HS-27A (cell line): ENCODE measurements at regions not wholly inside any gene's neighbourhood (a gene's known extent, or its start where the extent isn't known, plus 50 kb on each side); places are given as distances from the start of the nearest gene placed in this dataset.

Experiments
- DNase-seq: peaks from one replicate; pipeline ENCODE4 v3.0.0-alpha.2; 2012; ENCODE audit warnings: low read depth, missing footprints

- no peak for DNase-seq
Observed at GRCh38 chr13:50195045-50195444, 179.8 kb downstream of the KCNRG start.

DNA sequence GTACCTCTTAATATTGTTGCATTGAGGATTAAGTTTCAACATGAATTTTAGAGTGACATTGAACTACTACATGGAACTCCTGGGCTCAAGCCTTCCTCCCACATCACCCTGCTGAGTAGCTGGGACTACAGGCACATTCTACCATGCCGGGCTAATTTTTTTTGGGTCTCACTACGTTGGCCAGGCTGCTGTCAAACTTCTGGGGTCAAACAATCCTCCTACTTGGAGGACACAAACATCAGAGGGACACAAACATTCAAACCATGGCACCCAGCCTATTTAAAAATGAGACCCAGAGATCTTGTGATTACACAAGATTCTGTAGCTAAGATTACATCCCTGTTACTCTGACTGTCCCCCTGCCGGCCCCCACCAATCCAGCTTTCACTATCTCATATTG lies 180.9 kb downstream of the KCNRG start:
- DNase-seq = no peak

DNA sequence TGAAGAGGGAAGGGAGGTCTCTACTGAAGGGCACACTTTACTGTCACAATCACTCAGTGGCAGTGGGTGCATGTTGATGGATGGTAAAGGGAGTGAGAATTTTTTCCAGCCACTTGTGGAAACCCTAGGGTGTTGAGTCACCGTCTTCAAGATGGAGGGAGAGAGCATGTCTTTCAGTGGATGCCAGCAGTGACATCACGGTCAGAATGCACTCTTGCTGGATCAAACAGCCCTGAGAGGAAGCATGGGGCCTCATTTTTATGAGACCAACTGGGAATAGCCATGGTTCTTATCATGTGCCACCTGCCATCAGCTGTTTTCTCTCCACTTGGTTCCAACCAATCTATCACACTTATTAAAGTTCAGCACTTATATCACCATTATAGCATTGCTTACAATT lies 182.5 kb downstream of the KCNRG start:
- no peak for DNase-seq

DNA sequence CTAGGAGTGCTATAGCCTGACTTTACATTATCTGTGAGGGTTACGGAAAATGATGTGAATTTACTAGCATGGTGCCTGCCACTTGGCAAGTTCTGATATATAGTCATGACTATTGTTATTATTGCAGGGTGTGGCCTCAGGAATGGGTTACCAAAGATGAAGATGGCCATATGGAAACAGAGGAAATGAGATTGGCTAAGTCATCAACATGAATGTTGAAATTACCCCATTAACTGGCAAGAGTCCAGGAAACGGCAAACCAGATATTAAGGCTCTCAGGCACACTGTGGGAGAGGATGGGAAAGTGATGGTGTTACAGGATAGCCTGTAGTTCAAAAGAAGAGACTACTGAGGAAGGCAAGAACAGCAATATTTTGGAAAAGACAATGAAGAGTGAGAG lies 183.3 kb downstream of the KCNRG start:
- DNase-seq = no peak

DNA sequence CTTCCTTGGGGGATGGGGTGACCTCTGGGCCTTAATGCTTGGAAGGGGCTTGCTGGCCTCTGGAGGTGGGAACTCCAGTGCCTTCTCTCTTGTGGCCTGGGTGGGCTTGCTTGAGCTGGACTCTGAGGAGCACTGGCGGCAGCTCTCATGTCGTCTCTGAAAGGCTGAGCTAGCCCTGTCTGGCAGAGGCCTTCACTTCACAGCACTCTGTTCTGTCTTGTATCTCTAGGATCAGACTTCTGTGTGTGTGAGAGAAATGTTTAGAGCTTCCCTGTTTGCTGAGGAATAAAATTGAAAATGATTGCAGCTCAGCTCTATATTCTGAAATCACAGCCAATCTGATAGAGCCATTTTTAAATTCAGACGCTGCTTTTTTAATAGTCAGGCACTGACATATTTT lies 185.3 kb downstream of the KCNRG start:
- DNase-seq = no peak

DNA sequence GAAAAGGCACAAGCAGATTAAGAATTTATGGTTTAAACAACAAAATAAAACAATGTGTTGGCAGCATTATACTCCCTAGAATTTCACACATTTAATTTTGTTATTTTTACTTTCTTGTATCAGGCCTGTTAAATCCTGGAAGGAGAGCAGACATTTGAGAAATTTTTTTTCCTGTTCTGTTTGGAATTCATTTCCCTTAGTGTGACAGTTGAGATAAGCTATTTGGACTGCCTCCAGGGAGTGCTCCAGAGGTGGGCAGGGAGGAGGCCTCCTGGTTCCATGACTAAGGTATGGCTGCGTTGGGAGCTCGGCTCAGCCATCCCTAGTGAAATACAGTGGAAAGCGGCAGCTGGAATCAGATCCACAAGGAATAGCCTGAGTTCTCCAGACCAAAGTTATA lies 185.7 kb downstream of the KCNRG start:
- DNase-seq = no peak

- DNase-seq = no peak
Observed at GRCh38 chr13:50202485-50202884, 187.2 kb downstream of the KCNRG start.

DNA sequence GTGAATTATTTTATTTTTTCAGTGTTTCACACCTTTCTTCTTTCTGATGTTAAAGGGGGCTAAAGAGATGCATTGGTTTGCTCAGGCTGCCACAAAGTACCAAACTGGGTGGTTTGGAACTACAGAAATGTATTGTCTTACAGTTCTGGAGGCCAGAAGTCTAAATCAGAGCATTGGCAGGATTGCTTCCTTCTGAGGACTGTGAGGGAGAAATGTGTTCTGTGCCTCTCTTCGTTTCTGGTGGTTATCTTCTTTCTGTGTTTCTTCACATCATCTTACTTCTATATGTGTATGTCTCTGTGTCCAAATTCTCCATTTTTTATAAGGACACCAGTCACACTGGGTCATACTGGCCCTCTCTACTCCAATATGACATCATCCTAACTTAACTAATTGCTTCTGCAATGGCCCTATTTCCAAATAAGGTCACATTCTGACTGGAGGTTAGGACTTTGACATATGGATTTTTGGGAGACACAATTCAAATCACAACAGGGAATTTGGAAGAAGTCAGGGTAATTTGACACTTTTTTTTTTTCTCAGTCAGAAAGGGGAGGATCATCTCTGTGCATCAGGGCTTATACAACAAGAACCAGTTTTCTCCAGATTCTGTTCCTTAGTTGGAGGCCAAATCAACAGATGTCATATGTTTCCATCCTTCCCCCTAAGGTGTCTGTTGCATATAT lies 188.2 kb downstream of the KCNRG start:
- DNase-seq = no peak

- no peak for DNase-seq
Observed at GRCh38 chr13:50205581-50205980, 190.3 kb downstream of the KCNRG start.

- DNase-seq = no peak
Observed at GRCh38 chr13:50208826-50209335, 193.6 kb downstream of the KCNRG start.

DNA sequence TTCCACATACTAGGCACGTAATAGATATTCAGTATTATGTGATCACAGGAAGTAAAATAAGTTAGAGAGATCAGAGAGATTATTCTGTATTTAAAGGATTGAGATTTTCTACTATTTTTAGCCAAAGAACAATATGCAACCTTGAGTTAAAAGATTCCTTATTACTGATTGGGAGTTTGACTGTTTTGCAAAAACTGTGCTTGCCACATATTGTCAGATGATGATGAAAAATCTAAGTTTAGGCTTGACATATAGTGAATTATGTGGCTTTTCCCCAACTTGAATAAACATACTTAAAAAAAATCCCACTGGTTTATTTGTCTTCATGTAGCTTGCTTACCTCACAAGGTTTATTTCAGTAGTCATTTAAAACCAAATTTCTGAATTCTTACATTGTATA lies 194.4 kb downstream of the KCNRG start:
- DNase-seq = no peak

GRCh38 chr13:50213526-50213925 lies 198.3 kb downstream of the KCNRG start:
- no peak for DNase-seq

DNA sequence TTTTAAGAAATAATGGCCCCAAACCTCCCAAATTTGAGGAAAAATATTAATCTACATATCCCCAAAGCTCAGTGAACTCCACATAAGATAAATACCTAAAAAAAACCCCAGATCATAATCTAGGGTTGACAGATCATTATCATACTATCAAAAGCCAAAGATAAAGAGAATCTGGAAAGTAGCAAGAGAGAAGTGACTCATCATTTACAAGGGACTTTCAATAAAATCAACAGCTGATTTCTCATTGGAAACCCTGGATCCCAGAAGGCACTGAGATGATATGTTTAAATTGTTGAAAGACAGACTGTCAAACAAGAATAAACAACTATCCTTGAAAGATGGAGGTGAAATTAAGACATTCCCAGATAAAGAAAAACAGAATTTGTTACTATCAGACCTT lies 199.3 kb downstream of the KCNRG start:
- no peak for DNase-seq

- no peak for DNase-seq
Observed at GRCh38 chr13:50215399-50215798, 200.2 kb downstream of the KCNRG start.

- DNase-seq = no peak
Observed at GRCh38 chr13:50219743-50220142, 204.5 kb downstream of the KCNRG start.

GRCh38 chr13:50220938-50221337 lies 205.7 kb downstream of the KCNRG start:
- no peak for DNase-seq

DNA sequence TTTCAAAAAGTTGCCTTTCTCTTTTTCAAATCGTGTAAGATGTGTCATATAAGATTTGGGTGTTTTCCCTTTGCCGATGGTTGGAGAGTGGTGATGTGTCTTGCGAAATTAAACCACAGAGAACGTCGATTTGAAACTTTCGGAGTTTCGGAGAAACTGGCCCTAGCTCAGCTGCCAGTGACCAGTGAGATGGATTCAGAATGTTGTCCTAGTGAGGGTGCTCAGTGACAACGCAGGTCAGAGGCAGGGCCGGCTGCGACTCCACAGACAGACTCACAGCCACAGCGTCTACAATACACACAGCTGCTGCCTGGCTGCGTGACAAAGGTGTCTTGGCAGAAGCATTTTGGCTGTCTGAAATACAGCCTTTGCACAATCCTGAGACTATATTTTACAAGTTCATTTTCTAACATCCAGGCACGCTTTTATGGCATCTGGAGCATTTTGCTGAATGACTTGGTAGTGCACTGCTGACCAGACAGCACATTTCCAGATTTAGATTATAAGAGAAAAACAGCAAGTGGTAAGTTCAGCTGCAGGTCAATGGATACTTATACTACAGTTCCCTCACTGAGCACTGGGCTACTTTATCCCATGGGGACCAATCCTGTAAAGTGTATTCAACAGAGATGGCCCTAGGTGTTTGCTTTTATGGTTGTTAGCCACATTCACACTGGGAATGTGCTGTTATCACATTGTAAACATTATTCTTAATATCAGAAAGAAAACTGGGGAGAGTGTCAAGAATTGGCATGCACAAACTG lies 207.5 kb downstream of the KCNRG start:
- DNase-seq = no peak

GRCh38 chr13:50224534-50224933 lies 209.3 kb downstream of the KCNRG start:
- no peak for DNase-seq

GRCh38 chr13:50225193-50226155 lies 210.2 kb downstream of the KCNRG start:
- DNase-seq = no peak

- DNase-seq = no peak
Observed at GRCh38 chr13:50226515-50227155, 211.4 kb downstream of the KCNRG start.

- no peak for DNase-seq
Observed at GRCh38 chr13:50227361-50227760, 212.1 kb downstream of the KCNRG start.

DNA sequence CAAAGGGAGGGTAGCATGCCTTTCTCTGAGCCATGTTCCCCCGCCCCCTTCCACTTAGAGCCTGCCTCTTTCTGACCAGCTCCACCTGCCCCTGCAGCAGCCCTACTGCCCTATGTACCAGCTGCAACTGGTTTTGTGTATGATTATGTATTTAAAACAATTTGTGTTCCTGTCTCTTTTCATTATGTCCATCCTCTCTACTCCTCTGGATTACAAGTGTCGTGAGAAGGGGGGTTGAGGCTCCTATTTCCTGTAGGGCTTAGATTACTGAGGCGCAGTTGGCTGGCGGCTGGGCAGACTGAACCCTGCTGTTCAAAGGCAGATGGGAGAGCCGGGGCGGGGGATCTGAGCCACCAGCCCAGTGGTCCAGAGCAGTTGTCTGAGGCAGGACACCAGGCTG lies 213.3 kb downstream of the KCNRG start:
- no peak for DNase-seq
